Karpas-422 (cell line): ENCODE measurements at regions not wholly inside any gene's neighbourhood (a gene's known extent, or its start where the extent isn't known, plus 50 kb on each side); places are given as distances from the start of the nearest gene placed in this dataset.

Source experiments
- DNase-seq: peaks from one replicate; pipeline ENCODE4 v3.0.0-alpha.2; 2015
- H2AFZ ChIP-seq: fragments of 200-600 bp; sonication (generic); 2 replicates; pipeline ENCODE4 v1.6.1; 2014; ENCODE audit warnings: antibody characterized with exemption, low read length, mixed read lengths
- H3K27ac ChIP-seq: fragments of 200-600 bp; sonication (generic); 2 replicates; pipeline ENCODE4 v1.5.1; 2014; ENCODE audit warnings: mild to moderate bottlenecking, low read length, moderate library complexity
- H3K27me3 ChIP-seq: fragments of 200-600 bp; sonication (generic); 2 replicates; pipeline ENCODE4 v1.6.1; 2014; ENCODE audit warnings: low read length, mixed read lengths
- H3K36me3 ChIP-seq: fragments of 200-600 bp; sonication (generic); 2 replicates; pipeline ENCODE4 v1.6.1; 2014; ENCODE audit warnings: low read length, mixed read lengths; ENCODE audit not compliant: insufficient read depth
- H3K4me1 ChIP-seq: fragments of 200-600 bp; sonication (generic); 2 replicates; pipeline ENCODE4 v1.6.1; 2014; ENCODE audit warnings: mild to moderate bottlenecking, low read length, mixed read lengths
- H3K4me2 ChIP-seq: fragments of 200-600 bp; sonication (generic); 2 replicates; pipeline ENCODE4 v1.6.1; 2014; ENCODE audit warnings: low read length, low read depth, mild to moderate bottlenecking; ENCODE audit not compliant: poor library complexity, severe bottlenecking
- H3K4me3 ChIP-seq: fragments of 200-600 bp; sonication (generic); 2 replicates; pipeline ENCODE4 v1.5.1; 2014; ENCODE audit warnings: mild to moderate bottlenecking, antibody characterized with exemption, low read length, mixed read lengths
- H3K79me2 ChIP-seq: fragments of 200-600 bp; sonication (generic); 2 replicates; pipeline ENCODE4 v1.6.1; 2014; ENCODE audit warnings: mild to moderate bottlenecking, low read length, mixed read lengths
- H3K9ac ChIP-seq: fragments of 200-600 bp; sonication (generic); 2 replicates; pipeline ENCODE4 v1.6.0; 2014; ENCODE audit warnings: low read length
- H3K9me2 ChIP-seq: fragments of 200-600 bp; sonication (generic), shearing (Covaris generic); replicated peaks from 2 replicates; pipeline ENCODE4 v1.6.0; 2014; ENCODE audit warnings: mild to moderate bottlenecking, low read length, moderate library complexity; ENCODE audit not compliant: insufficient read depth
- H3K9me3 ChIP-seq: fragments of 300-700, 200-600 bp; sonication (generic); 2 replicates; pipeline ENCODE4 v1.6.1; 2014; ENCODE audit warnings: low read length, mixed read lengths
- H4K20me1 ChIP-seq: fragments of 200-600 bp; sonication (generic); 2 replicates; pipeline ENCODE4 v1.6.1; 2014; ENCODE audit warnings: mild to moderate bottlenecking, antibody characterized with exemption, low read length, low read depth; ENCODE audit not compliant: insufficient read depth

DNA sequence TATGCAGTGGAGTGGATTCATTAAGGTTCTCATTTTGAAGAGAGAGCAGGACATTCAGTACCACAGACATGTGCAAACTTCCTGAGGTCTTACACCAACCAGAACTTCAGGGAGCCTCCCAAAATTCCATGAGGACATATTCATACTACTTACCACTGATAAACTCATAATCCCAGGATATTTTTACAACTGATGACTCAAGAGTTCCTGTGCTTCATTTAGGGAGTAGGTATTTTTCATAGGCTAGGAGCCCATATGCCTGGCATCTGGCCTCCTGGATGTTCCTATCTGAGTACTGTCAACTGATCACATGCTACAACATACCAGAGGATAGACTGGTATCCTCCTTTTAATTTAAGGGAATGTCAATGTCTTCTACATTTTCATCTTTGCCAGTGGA is 578.0 kb downstream of the EFNA5 start:
- Histone ChIP-seq H3K4me2 (no peak overlapping the region), H4K20me1 (no peaks in the 10 kb centered on the region), H3K9ac (no peak overlapping the region), H3K36me3 (no peaks in the 10 kb centered on the region), H3K9me2 (no peaks in the 10 kb centered on the region), H3K27ac (no peak overlapping the region), H3K4me1 (no peaks in the 10 kb centered on the region), H2AFZ (no peak overlapping the region), H3K9me3 (peaks cover 27% of the 10 kb centered on the region), H3K4me3 (no peak overlapping the region), H3K27me3 (no peaks in the 10 kb centered on the region), H3K79me2 (no peaks in the 10 kb centered on the region)
- no peak for DNase-seq

DNA sequence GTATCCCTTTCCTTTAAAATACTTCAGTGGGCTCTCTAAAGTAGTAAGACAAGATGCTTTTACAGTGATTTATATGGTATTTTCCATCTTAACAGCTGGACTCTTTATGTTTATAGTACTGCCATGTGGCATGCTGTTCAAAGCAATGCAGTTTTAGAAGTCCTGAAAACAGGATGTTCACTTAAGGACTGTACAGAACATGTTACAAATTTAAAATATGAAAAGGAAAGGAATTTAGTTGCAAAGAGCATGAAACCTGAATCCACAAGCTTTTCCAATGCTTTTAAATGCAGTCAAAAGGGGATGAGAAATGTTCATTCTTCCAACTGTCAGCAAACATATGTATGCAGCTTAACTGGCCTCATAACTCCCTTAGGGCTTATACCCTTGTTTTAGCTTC is 580.2 kb downstream of the EFNA5 start:
- Histone ChIP-seq H3K27ac (no peak overlapping the region), H3K27me3 (no peaks in the 10 kb centered on the region), H3K4me2 (no peak overlapping the region), H3K9ac (no peak overlapping the region), H4K20me1 (no peaks in the 10 kb centered on the region), H3K36me3 (no peaks in the 10 kb centered on the region), H3K4me3 (no peak overlapping the region), H3K9me2 (no peaks in the 10 kb centered on the region), H2AFZ (no peak overlapping the region), H3K9me3 (peaks cover 27% of the 10 kb centered on the region), H3K4me1 (no peaks in the 10 kb centered on the region), H3K79me2 (no peaks in the 10 kb centered on the region)
- DNase-seq, result no peak

DNA sequence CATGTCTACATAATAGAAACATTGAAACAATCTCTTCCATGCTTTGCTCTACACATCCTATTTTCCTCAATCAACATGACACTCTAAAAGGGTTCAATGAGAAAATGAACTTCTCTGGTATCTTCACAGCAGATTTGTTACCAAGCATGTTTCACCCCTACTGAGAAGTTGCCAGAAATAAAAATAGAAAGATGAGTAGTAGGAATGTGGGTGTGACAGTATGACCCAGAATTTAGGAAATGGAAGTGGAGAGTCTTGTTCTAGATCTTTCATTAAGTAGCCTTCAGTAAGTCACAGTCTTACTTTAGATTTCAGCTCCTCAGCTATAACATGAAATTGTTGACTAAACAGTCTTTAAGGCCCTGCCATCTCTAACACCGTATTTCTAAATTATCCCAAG is 581.8 kb downstream of the EFNA5 start:
- no peaks in the 10 kb centered on the region for H3K4me1 ChIP-seq
- no peak overlapping the region for H3K9ac ChIP-seq
- no peak overlapping the region for H3K4me3 ChIP-seq
- H3K36me3 ChIP-seq, result no peaks in the 10 kb centered on the region
- DNase-seq, result no peak
- H3K79me2 ChIP-seq, result no peaks in the 10 kb centered on the region
- H4K20me1 ChIP-seq, result no peaks in the 10 kb centered on the region
- no peaks in the 10 kb centered on the region for H3K27me3 ChIP-seq
- H3K4me2 ChIP-seq, result no peak overlapping the region
- peaks cover 27% of the 10 kb centered on the region for H3K9me3 ChIP-seq
- no peaks in the 10 kb centered on the region for H3K9me2 ChIP-seq
- H2AFZ ChIP-seq, result no peak overlapping the region
- H3K27ac ChIP-seq, result no peak overlapping the region

DNA sequence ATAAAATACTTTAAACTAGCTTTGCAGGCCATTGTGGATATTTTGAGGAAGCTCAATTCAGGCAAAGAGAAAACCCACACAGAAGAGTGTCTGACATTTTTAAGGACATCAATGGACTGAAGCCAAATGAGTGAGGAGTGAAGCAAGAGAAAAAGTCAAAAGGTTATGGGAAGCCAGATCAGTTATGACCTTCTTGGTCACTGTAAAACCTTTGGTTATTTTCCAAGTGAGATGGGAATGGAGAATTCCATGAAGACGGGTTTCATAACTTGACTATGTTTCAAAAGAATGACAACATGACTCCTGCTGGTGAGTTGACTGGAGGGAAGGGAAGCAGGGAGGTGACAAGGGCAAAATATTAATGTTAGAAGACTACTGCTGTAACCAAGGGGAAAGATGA is 585.2 kb downstream of the EFNA5 start:
- H4K20me1 ChIP-seq, result no peaks in the 10 kb centered on the region
- peaks cover 21% of the 10 kb centered on the region for H3K9me3 ChIP-seq
- H3K79me2 ChIP-seq, result no peaks in the 10 kb centered on the region
- no peaks in the 10 kb centered on the region for H3K9me2 ChIP-seq
- H3K27ac ChIP-seq, result no peak overlapping the region
- H3K4me3 ChIP-seq, result no peak overlapping the region
- no peaks in the 10 kb centered on the region for H3K27me3 ChIP-seq
- H2AFZ ChIP-seq, result no peak overlapping the region
- H3K36me3 ChIP-seq, result no peaks in the 10 kb centered on the region
- no peak overlapping the region for H3K4me2 ChIP-seq
- DNase-seq, result no peak
- no peaks in the 10 kb centered on the region for H3K4me1 ChIP-seq
- H3K9ac ChIP-seq, result no peak overlapping the region

DNA sequence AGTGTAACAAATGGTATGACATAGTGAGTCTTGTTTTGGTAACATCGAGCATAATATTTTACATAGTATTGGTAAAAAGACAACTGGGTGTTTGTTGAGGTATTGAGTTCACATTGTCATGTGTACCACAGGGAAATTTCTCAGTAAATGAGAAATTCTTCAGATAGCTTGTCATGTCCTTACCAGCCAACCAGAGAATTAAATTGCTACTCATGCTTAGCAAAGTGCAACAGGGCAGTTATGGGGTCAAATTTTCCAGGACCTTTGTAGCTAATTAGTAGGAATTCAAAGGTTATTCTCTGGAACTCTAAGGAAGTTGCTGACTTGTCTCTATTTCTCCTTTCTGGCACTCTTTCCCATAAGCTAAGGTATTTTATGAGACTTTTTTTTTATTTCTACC is 595.7 kb downstream of the EFNA5 start:
- no peak overlapping the region for H3K4me2 ChIP-seq
- no peak overlapping the region for H3K4me3 ChIP-seq
- no peaks in the 10 kb centered on the region for H3K4me1 ChIP-seq
- no peak overlapping the region for H3K27ac ChIP-seq
- no peaks in the 10 kb centered on the region for H3K36me3 ChIP-seq
- no peak overlapping the region for H2AFZ ChIP-seq
- H3K9me3 ChIP-seq, result peaks cover 7% of the 10 kb centered on the region; the same call in 1 of the 2 replicates
- no peak overlapping the region for H3K9ac ChIP-seq
- H3K79me2 ChIP-seq, result no peaks in the 10 kb centered on the region
- H3K27me3 ChIP-seq, result no peaks in the 10 kb centered on the region
- H4K20me1 ChIP-seq, result no peaks in the 10 kb centered on the region
- DNase-seq, result no peak
- no peaks in the 10 kb centered on the region for H3K9me2 ChIP-seq

DNA sequence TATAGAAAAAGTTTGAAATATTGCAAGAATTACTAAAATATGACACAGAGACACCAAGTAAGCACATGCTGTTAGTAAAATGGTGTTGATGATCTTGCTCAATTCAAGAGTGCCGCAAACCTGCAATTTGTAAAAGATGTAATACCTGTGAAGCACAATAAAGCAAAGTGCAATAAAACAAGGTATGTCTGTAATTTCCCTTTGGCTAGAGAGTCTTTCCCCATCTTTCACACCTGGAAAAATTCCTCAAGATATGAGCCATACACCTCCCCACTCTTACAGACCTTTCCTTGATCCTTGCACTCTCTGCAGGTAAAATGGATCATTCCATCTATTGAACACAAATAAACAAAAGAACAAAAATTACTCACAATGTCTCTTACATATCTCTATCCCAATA is 597.8 kb downstream of the EFNA5 start:
- Histone ChIP-seq H2AFZ (no peak overlapping the region), H3K27me3 (no peaks in the 10 kb centered on the region), H3K9me3 (peaks cover 4% of the 10 kb centered on the region; the same call in 1 of the 2 replicates), H4K20me1 (no peaks in the 10 kb centered on the region), H3K9ac (no peak overlapping the region), H3K4me1 (no peaks in the 10 kb centered on the region), H3K36me3 (no peaks in the 10 kb centered on the region), H3K4me3 (no peak overlapping the region), H3K9me2 (no peaks in the 10 kb centered on the region), H3K27ac (no peak overlapping the region), H3K79me2 (no peaks in the 10 kb centered on the region), H3K4me2 (no peak overlapping the region)
- DNase-seq, result no peak

DNA sequence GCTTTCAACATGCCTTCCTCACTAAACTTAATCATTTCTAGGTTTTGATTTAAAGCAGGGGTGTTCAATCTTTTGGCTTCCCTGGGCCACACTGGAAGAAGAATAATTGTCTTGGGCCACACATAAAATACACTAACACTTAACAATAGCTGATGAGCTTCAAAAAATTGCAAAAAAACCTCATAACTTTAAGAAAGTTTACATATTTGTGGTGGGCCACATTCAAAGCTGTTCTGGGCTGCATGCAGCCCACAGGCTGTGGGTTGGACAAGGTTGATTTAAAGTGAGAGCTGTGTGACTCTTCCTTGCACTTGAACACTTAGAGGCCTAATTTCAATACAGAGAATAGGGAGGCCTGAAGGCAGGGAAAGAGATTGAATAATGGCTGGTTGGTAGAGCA is 598.3 kb downstream of the EFNA5 start:
- H2AFZ ChIP-seq, result no peak overlapping the region
- no peaks in the 10 kb centered on the region for H3K4me1 ChIP-seq
- no peak for DNase-seq
- no peak overlapping the region for H3K9ac ChIP-seq
- H3K9me2 ChIP-seq, result no peaks in the 10 kb centered on the region
- H3K4me2 ChIP-seq, result no peak overlapping the region
- no peaks in the 10 kb centered on the region for H3K36me3 ChIP-seq
- peaks cover 4% of the 10 kb centered on the region; the same call in 1 of the 2 replicates for H3K9me3 ChIP-seq
- H3K79me2 ChIP-seq, result no peaks in the 10 kb centered on the region
- no peak overlapping the region for H3K27ac ChIP-seq
- no peaks in the 10 kb centered on the region for H3K27me3 ChIP-seq
- no peak overlapping the region for H3K4me3 ChIP-seq
- H4K20me1 ChIP-seq, result no peaks in the 10 kb centered on the region

DNA sequence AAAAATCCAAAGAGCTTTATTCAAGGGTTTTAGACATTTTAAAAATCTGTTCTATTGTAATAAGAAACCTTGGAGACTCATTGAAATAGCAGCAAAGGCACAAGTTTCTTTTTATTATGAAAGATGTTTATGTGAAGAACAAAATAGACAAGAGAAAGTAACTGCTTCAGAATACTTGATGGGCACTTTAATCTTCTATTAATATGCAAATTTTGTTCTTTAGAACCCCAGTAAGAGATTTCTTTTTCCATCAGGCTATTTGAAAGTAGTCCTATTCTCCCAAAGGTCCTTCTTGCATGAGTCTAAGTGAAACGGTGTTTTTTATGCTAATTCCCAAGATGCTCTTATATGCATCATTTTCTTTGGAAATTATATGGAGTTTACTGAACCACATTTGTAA is 602.0 kb downstream of the EFNA5 start:
- Histone ChIP-seq H3K27ac (no peak overlapping the region), H3K4me1 (no peaks in the 10 kb centered on the region), H3K9me2 (no peaks in the 10 kb centered on the region), H3K79me2 (no peaks in the 10 kb centered on the region), H3K9me3 (0 out of 2 replicates have a peak, but pooled peaks cover 3% of the 10 kb centered on the region), H3K4me3 (no peak overlapping the region), H3K9ac (no peak overlapping the region), H3K27me3 (no peaks in the 10 kb centered on the region), H4K20me1 (no peaks in the 10 kb centered on the region), H2AFZ (no peak overlapping the region), H3K4me2 (no peak overlapping the region), H3K36me3 (no peaks in the 10 kb centered on the region)
- DNase-seq, result no peak

DNA sequence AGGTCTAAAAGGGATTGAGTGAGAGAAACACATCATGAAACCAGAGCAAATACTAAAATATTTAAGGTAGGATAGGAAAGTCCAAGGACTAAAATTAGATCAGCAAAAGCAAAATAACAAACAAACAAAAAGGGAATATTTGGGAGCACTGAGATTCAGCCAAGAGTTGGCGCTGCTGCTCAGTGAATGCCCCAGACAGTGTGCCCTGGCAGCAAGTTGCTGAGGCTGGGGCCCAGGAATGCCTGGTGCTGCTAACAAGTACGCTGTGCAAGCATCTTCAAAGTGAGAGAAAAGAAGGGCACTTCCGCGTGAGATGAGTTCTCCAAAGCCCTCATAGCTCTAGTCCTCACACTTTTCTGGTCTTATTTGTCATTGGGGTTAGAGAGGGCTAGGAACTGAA is 603.3 kb downstream of the EFNA5 start:
- Histone ChIP-seq H3K9me3 (peaks cover 10% of the 10 kb centered on the region; the same call in 1 of the 2 replicates), H3K79me2 (no peaks in the 10 kb centered on the region), H3K36me3 (no peaks in the 10 kb centered on the region), H4K20me1 (no peaks in the 10 kb centered on the region), H3K4me1 (no peaks in the 10 kb centered on the region), H3K4me2 (no peak overlapping the region), H3K9me2 (no peaks in the 10 kb centered on the region), H3K4me3 (no peak overlapping the region), H3K9ac (no peak overlapping the region), H3K27me3 (no peaks in the 10 kb centered on the region), H3K27ac (no peak overlapping the region), H2AFZ (no peak overlapping the region)
- DNase-seq, result no peak
